MCF 10A (cell line): ENCODE measurements at regions not wholly inside any gene's neighbourhood (a gene's known extent, or its start where the extent isn't known, plus 50 kb on each side); places are given as distances from the start of the nearest gene placed in this dataset.

Experiments
- BruUV-seq: library from RNA; stranded (reverse); fragments of 400-500 nt; replicated peaks from 2 replicates; lab custom pipeline; 2021; lab: Mats Ljungman, UMichigan
- CTCF ChIA-PET: fragments of 300-600 bp; sonication (Branson Sonifier 250); formaldehyde crosslinking; extraction: SDS; loops from one replicate; lab custom pipeline; 2021; ENCODE audit warnings: antibody characterized with exemption, inconsistent platforms; lab: Yijun Ruan, JAX
- POLR2A ChIA-PET: fragments of 300-600, 350-650 bp; sonication (Branson Sonifier 250); formaldehyde crosslinking; extraction: SDS; loops from one replicate; lab custom pipeline; 2020; ENCODE audit warnings: antibody characterized with exemption, inconsistent platforms; lab: Yijun Ruan, JAX
- DNase-seq: peaks from one replicate; pipeline ENCODE4 v3.0.0-alpha.2; 2018; ENCODE audit not compliant: unreplicated experiment
- H3K27ac Mint-ChIP-seq: one replicate; pipeline ENCODE4 v1.8.0; 2022; ENCODE audit warnings: mild to moderate bottlenecking, low read depth, mixed read lengths; ENCODE audit not compliant: unreplicated experiment
- H3K27me3 Mint-ChIP-seq: one replicate; pipeline ENCODE4 v1.8.0; 2022; ENCODE audit warnings: mixed read lengths; ENCODE audit not compliant: insufficient read depth, unreplicated experiment
- H3K36me3 Mint-ChIP-seq: one replicate; pipeline ENCODE4 v1.8.0; 2022; ENCODE audit warnings: mild to moderate bottlenecking, moderate library complexity, mixed read lengths; ENCODE audit not compliant: insufficient read depth, unreplicated experiment
- H3K4me1 Mint-ChIP-seq: one replicate; pipeline ENCODE4 v1.8.0; 2022; ENCODE audit warnings: mixed read lengths; ENCODE audit not compliant: insufficient read depth, unreplicated experiment
- H3K4me3 Mint-ChIP-seq: one replicate; pipeline ENCODE4 v1.8.0; 2022; ENCODE audit warnings: mild to moderate bottlenecking, moderate library complexity, mixed read lengths; ENCODE audit not compliant: unreplicated experiment
- H3K9me3 Mint-ChIP-seq: one replicate; pipeline ENCODE4 v1.8.0; 2022; ENCODE audit warnings: mixed read lengths; ENCODE audit not compliant: unreplicated experiment
- CTCF ChIP-seq: fragments of 200-600 bp; IDR thresholded peaks from one replicate; pipeline ENCODE4 v1.8.0; 2022; ENCODE audit warnings: antibody characterized with exemption, mild to moderate bottlenecking; ENCODE audit not compliant: unreplicated experiment
- intact Hi-C: fragments of 100-400 bp; cut with micrococcal nuclease; formaldehyde crosslinking; loops from 2 replicates; pipeline ENCODE4 v1.14.1; 2022

- Mint-ChIP-seq H3K27ac (no peak overlapping the region), H3K36me3 (no peaks in the 10 kb centered on the region), H3K4me3 (no peak overlapping the region), H3K27me3 (no peaks in the 10 kb centered on the region), H3K9me3 (no peaks in the 10 kb centered on the region), H3K4me1 (peaks cover 4% of the 10 kb centered on the region)
- ChIA-PET POLR2A (interaction anchor here (0.6 kb wide), 1 partner anchor 295 kb away, joined by 4 read pairs; no protein-coding TSS in a partner anchor), CTCF (interaction anchor here (1.0 kb wide), 1 partner anchor 26 kb away, joined by 4 read pairs; no protein-coding TSS in a partner anchor)
- TF ChIP-seq CTCF, result no peak
- DNase-seq, result no peak
- BruUV-seq, result no TSS peak
- intact Hi-C loops, result no loop called here
These were observed 313.2 kb downstream of the RND3 start for GRCh38 chr2:150174056-150174805.

- Mint-ChIP-seq H3K4me3 (no peak overlapping the region), H3K36me3 (no peaks in the 10 kb centered on the region), H3K4me1 (peaks cover 26% of the 10 kb centered on the region), H3K9me3 (no peaks in the 10 kb centered on the region), H3K27ac (no peak overlapping the region), H3K27me3 (no peaks in the 10 kb centered on the region)
- CTCF ChIA-PET, result interaction anchor here (0.8 kb wide), 1 partner anchor 16 kb away, joined by 6 read pairs; no protein-coding TSS in a partner anchor
- TF ChIP-seq CTCF, result no peak
- intact Hi-C loops, result no loop called here
- BruUV-seq, result no TSS peak
- no peak for DNase-seq
- POLR2A ChIA-PET, result no interaction called here
These were observed 316.4 kb downstream of the RND3 start for GRCh38 chr2:150171065-150171548.

- BruUV-seq, result no TSS peak
- peaks cover 28% of the 10 kb centered on the region for H3K4me1 Mint-ChIP-seq
- peak; percentile 38 for DNase-seq
- ChIA-PET POLR2A (interaction anchor here (1.7 kb wide), 1 partner anchor 19 kb away, joined by 7 read pairs; no protein-coding TSS in a partner anchor), CTCF (interaction anchor here (1.7 kb wide), 1 partner anchor 34 kb away, joined by 3 read pairs; no protein-coding TSS in a partner anchor)
- H3K36me3 Mint-ChIP-seq, result no peaks in the 10 kb centered on the region
- H3K27ac Mint-ChIP-seq, result no peak overlapping the region
- intact Hi-C loops, result no loop called here
- H3K4me3 Mint-ChIP-seq, result no peak overlapping the region
- TF ChIP-seq CTCF, result no peak
- no peaks in the 10 kb centered on the region for H3K27me3 Mint-ChIP-seq
- H3K9me3 Mint-ChIP-seq, result no peaks in the 10 kb centered on the region
These were observed 318.2 kb downstream of the RND3 start for GRCh38 chr2:150169237-150169629.

GRCh38 chr2:150168595-150169236, 318.8 kb downstream of the RND3 start:
- BruUV-seq, result no TSS peak
- Mint-ChIP-seq H3K27me3 (no peaks in the 10 kb centered on the region), H3K4me3 (no peak overlapping the region), H3K27ac (no peak overlapping the region), H3K36me3 (no peaks in the 10 kb centered on the region), H3K9me3 (no peaks in the 10 kb centered on the region), H3K4me1 (peaks cover 28% of the 10 kb centered on the region)
- intact Hi-C loops, result no loop called here
- CTCF ChIA-PET, result interaction anchor here (1.7 kb wide), 1 partner anchor 33 kb away, joined by 3 read pairs; no protein-coding TSS in a partner anchor
- no peak for DNase-seq
- POLR2A ChIA-PET, result interaction anchor here (0.7 to 1.7 kb wide), 3 partner anchors 9 to 20 kb away, joined by 3 to 7 read pairs (median 4); no protein-coding TSS in a partner anchor
- no peak for TF ChIP-seq CTCF
